Left kidney (tissue), 1 donor: ENCODE measurements at regions not wholly inside any gene's neighbourhood (a gene's known extent, or its start where the extent isn't known, plus 50 kb on each side); places are given as distances from the start of the nearest gene placed in this dataset.
"Not testable (repeated sequence)": the region's sequence is repeated elsewhere in the genome, so short reads cannot be mapped to it uniquely, and the experiment has no call there.

Experiments
- DNase-seq: peaks from one replicate; pipeline ENCODE4 v3.0.0-alpha.2; 2013

DNA sequence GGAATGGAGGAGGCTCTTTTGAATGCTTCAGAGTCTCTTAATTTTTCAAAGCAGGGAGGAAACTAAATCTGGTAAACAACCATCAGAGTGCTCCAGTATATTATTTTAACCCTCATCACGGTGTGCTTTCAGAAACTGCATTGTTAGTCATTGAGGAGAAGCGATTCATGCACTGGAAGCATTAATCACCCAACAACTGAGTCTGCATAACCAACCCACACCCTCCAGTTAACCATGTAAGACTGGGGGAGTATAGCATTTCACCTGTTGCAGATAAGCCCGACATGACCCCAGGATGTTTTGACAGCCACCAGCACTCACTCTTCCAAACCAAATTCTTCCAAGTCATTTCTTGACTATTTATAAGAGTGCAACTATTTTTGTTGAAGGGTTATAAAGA is 257.6 kb downstream of the GATA3 start:
- no peak for DNase-seq

DNA sequence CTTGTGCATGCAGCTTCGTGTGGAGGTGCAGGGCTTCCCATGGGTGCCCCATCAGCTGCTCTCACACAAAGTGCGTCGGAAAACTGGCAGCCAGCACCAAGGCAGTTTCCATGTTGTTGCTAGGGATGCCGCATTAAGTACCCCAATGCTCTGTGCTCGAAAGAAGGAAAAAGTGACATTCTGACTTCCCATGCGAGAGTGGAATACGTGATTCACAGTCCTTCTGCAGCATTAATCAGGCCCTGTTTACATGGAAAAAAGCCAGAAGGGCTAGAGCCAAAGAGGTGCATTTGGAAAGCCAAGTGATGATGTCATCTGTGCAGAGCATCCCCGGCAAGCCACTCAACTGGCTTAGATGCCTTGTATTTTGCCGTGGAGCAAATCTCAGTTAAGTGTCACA is 258.3 kb downstream of the GATA3 start:
- DNase-seq, result no peak

DNA sequence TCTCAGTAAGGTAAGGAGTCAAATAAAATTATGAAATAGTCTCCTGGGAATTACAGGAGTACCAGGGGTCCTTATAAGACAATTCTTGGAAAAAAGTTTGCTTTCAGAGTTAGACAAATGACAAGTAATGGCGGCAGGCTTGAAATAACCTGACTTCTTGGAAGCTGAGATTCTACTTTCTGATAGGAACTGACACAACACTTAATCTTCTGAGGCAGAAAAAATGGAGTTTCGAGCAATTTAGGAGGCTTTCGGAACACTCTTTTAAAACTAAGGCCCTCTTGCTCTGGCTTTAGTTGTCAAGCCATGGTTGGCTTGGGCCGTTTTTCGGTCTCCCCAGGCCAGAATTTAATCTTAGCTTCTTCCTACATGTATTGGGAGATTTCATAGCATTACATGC is 260.0 kb downstream of the GATA3 start:
- no peak for DNase-seq

DNA sequence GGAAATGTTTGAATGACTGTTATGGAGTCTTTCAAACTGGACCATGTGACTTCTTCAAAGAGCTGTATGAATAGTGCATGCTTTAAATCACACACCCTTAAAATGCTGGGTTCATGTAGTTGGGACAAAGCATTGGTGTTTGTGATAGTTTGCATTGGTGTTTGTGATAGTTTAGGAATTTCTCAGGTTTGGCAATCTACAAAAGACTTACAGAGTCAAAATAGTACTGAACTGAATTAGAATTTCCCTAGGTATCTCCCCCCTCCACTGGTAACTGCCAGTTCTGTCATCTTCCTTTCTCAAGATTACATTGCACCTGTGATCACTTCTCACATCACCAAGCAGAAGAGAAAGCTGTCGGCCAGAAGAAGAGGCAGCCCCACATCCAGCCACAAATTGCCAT is 261.1 kb downstream of the GATA3 start:
- no peak for DNase-seq

DNA sequence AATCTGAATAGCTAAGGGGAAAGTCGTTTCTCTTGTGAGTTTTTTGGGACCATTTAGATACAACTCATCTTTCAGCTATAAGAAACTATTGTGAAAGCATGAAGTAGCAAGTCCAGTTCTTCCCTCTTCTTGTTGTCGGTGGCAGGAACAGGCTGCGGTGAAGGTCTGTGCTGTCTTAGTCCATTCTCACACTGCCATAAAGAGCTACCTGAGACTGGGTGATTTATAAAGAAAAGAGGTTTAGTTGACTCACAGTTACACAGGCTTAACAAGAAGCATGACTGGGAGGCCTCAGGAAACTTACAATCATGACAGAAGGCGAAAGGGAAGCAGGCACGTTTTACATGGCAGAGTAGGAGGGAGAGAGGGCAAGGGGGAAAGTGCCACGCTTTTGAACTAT is 261.8 kb downstream of the GATA3 start:
- DNase-seq, result no peak

DNA sequence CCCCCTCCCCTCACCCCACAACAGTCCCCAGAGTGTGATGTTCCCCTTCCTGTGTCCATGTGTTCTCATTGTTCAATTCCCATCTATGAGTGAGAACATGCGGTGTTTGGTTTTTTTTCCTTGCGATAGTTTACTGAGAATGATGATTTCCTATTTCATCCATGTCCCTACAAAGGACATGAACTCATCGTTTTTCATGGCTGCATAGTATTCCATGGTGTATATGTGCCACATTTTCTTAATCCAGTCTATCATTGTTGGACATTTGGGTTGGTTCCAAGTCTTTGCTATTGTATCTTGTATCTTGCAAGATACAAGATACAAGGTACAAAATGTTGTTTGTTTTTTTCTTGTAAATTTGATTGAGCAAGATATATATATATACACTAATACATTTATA is 263.9 kb downstream of the GATA3 start:
- not testable (repeated sequence) for DNase-seq

DNA sequence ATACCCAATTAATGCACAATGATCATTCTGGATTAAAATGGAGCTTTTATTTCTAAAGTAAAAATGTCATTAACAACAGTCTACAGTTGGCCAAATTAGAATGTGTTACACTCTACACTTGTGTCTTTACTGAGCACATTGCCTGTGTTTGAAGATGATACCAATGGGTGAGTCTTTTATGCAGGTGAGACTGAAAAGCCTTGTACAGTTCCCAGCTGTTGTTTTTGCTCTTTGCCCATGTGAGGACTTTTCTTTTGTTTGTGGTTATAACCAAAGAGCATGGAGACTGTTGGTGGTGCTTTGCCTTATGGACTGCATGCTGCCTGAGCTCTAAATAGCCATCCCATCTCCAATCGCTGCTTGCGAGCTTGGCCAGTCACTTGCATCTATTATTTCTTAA is 264.5 kb downstream of the GATA3 start:
- DNase-seq, result no peak

DNA sequence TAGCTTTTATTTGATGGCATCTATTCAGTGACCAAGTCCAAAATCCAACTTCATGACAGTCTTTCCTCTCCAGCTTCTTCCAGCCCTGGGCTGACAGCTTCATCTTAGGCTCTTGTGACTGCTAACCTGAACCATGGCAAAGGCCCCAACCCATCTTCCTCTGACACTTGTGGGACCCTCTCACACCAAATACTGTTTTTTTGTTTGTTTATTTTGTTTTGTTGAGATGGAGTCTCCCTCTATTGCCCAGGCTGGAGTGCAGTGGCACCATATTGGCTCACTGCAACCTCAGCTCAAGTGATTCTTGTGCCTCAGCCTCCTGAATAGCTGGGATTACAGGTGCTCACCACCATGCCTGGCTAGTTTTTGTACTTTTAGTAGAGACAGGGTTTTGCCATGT is 265.2 kb downstream of the GATA3 start:
- DNase-seq, result no peak

DNA sequence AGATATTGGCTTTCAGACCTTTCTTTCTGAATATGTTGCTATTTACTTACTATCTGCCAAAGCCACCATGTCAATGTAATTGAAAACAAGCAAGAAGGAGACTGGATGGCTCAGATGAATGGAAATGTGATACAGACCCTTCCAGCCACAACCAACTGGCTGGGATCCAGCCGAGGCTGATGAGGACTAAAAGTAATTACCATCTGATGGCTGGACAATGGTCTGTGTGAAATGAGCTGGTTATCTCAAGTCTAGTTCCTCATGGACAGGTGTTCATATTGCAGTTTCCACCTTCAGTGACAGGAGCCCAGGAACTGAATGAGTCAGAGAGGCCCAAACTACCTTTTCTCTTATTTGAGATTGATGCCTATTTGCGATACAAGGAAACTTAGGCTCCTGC is 267.5 kb downstream of the GATA3 start:
- no peak for DNase-seq

DNA sequence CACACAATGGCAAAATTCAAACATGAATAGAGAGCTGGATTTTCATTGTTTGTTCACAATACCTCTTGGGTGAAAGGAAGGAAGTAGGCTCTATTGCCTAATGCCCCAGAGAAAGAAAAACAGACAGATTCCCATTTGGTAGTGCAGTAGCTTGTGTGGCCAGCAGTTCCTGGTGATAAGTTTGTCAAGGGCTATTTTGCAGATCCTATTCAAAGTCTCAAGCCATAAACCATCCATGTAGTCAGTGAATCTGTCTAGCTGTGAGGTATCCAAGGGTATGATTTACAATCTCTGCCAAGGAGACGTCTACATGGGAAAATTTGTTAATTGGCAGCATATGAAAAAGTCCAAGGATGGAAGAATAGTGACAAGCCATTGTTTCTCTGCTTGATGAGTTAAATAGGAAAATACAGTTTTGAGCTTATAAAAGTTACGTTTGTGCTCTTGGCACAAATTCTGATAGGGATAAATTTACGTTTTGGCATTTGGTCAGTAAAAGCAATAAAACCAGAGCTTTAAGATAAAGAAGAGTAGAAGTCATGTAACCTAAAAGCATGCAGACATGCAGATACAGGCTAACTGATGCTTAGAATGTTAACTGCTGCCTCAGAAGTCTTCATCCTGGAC is 269.1 kb downstream of the GATA3 start:
- DNase-seq, result no peak

DNA sequence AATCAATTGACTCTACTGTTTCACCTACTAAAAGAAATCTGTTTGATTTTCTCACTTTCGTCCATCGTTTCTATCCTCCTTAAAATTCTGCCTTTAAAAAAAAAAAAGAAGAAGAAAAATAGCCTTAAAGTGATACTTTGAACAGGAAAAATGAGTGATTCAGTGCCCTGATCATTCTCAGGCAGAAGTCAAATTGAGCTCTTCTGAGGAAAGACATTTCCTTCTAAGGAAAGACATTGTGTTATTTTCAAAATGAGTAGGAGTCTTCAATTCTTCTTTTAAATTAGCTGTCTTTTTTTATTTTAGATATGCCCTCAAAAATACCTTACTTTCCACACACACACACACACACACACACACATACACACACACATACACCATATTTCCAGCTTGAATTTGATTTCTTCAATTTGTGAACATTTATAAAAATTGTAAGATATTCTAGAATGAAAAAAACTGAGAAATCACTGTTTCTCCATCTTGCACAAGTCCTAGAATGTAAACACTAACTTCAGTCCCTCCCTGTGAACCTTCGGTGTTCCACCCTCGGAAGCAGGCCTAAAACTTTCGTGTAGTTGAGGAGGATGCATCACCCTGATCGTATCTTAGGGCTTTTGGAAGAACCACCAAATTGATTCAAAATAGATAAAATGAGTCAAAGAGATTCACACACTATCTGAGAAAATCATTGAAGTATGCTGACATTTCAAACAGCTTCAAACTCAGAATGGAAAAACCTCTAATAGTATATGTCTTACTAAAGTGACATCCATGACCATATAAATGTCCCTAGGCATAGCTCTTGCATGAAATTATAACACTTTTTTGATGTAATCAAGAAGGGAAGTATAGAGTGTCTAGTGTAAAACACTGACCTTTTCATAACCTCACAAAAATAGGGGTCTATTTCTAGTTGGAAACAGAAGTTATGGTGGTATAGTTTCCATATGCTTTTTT is 270.8 kb downstream of the GATA3 start:
- no peak for DNase-seq

DNA sequence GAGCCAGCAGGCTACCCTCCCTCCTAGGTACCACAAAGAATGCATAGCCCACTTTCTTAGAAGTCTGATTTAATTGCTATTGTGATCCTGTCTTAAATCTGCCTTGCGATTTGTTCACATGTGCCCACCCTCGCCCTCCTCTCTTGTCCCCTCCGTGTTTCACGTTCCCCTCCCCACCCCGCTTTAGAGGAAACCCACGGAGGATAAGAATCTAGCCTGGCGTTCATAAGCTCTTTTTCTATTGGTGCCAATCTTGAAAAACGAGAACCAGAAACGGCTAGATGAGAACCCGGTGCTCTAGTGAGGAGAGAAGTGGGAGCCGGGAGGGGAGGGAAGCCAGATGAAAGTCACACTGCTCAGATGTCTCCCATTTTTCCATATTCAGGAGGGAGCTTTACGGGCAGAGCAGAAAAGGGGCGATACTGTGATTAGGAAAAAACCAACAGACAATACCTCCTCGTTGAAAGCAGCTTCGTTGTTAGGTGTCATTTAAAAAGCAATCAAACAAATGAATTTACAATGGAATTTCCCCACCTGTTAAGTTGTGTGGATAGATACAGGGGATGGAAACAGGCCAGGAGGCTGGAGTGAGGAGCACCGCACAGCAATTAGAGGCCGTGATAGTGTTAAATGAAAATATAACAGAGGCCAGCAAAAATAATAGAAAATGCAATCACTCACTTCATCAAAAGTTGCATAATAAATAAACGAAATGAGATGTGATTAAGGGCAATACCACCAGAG is 272.1 kb downstream of the GATA3 start:
- no peak for DNase-seq

DNA sequence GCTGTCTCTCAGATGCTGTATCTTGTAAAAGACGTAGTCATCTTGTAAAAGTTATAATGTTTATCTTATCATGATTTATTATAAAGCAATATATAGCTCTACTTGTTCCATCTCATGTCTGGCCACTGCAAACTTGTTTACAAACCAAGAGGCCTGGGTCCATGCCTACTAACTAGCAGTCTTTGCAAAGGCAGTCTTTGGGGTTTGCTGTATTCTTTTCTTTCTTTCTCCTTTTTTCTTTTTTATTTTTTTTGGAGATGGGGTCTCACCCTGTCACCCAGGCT is 272.6 kb downstream of the GATA3 start:
- no peak for DNase-seq

DNA sequence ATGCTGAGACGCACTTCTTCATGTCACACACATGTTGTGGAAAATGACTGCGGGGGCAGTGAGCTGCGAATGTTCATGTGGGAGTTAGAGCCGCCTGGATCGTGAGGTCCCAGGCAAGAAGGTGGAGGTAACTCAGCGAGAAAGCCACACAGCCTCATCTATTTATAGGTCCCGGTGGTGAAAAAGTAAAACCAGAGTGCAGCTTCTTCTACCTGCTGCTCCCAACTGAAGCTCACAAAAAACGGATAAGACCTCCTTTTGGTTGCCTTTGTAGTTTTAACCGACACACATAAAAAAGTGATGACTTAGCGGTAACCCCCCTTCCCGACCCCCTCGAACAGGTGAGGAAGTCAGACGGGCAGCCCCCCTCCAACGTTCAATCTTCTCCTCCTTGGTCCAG is 276.9 kb downstream of the GATA3 start:
- DNase-seq, result no peak

DNA sequence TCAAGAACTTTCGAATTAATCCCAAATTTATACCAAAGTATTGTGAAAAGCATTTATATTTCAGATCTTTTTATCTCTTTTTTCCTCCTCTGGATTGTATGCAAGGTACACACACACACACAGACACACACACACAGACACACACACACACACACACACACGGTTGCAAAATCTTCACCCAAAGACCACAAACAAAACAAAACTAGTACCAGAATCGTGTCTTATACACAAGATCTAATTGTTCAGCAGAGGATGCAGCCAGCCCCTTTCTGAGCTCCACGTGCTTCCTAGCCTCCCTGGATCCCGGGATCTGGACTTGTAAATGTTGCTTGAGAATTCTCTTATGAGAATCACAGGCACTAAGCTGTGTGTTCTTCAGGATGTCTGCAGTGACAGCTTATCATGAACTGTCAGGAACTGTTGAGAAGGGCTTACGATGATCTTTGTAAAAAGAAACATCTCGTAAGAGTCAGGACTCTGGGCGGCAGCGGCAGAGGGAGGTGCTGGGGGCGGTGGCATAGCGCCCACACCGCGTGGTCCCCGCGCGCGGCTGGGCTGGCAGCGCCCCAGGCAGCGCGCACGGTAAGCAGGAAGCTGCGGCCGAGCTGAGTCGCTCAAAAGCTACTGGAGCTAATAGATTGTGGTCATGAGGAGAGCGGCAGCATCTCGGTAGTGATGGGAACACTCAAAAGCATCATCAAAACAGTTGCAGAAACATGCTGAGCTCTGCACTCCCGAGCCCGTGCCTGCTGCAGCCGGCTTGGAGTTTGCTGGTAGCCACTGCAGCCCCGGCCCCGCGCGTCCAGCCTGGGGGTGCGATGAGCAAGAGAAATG is 277.6 kb downstream of the GATA3 start:
- peak; percentile 35 for DNase-seq

DNA sequence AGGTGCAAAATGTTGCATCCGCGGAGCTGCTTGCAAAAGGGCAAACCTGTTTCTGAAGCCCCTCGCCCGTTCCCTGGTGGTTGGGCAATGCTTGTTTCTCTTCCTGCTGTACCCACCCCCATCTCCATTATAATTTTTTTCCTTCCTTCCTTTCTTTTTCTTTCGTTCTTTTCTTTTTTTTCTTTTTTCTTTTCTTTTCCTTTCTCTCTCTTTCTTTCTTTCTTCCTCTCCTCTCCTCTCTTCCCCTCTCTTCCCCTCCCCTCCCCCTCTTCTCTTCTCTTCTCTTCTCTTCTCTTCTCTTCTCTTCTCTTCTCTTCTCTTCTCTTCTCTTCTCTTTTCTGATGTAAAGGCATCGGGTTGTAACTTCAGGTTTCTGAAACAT is 278.2 kb downstream of the GATA3 start:
- DNase-seq, result no peak

DNA sequence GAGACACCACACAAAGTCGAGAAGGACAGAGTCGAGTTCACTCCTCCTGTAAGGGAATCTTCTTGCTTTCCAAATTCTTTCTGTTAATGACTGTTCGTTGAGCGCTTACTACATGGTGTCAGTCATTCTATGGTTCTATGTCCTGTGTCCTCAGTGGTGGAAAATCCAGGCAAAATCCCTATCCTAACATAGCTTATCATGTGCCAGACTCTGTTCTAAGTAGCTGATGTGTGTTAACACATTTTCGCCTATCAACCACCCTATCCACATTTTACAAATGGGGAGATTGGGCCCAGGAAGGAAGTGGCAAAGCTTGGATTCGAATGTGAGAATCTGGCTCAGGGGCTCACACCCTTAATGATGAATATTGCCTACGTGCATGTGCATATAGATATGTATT is 280.1 kb downstream of the GATA3 start:
- DNase-seq, result no peak

DNA sequence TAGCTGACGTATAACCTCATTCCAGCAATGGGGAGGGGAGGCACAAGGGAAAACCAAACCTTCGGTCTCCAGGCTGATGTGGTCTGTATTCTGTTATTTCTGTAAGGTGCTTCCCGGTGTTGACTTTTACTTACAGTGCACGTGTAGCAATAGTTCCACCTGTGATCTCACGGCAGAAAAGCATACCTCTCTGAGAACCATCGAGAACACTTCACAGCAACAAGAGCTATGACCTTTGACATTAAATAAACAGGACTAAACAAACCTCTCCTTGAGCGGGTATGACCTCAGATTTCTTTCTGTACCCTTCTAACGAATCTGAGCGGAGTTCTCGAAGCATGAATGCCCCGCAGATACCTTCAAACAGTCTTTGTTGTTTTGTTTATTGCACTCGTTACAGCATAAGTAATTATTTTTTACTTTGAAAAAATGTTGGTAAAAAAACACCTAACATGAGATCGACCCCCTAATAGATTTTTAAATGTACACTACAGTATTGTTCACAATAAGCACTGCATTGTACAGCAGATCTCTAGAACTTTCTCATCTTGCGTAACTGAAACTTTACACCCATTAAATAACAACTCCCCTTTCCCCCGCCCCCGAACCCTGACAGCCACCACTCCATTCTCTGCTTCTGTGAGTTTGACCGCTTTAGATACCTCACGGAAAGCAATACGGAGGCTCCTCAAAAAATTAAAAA is 282.3 kb downstream of the GATA3 start:
- DNase-seq, result peak; percentile 33

DNA sequence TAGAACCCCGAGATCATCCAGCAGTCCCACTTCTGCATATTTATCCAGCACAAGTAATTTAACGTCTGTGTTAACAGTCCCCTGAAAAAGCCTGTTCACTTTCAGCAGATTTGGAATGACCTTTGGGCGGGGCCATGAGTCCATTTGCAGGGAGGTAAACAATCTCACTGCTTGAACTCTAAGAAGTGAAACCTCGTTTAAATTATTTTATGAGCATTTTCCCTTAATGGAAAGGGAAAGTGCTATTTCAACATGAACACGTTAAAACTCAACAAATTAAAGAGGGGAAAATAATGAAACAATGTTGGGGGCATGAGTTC is 282.8 kb downstream of the GATA3 start:
- peak; percentile 17 for DNase-seq

DNA sequence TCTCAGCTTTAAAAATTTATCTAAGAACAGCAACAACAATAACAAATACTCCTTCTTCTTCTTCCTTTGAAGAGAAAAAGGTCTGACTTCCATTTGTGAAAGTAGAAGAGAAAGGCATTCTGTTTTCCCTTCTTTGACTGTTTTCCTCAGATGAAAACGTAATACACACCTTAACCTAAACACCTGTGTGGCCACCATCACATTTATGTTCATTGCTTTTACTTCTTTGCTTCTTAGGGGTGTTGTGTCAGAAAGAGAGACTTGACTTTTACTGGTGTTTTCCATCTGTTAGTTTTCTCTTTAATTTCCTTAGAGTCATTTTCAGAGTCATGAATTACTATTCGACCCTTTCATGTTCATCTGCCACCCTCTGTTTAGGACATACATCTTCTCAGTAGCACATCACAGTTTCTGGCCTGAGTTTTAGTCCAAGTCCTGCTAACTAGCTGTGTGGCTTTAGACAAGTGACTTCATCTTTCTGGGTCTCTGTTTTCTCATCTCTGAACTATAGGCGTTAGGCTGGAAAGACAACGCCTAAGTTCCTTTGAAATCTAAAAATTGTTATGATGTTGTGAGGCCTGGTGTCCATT is 283.8 kb downstream of the GATA3 start:
- no peak for DNase-seq

DNA sequence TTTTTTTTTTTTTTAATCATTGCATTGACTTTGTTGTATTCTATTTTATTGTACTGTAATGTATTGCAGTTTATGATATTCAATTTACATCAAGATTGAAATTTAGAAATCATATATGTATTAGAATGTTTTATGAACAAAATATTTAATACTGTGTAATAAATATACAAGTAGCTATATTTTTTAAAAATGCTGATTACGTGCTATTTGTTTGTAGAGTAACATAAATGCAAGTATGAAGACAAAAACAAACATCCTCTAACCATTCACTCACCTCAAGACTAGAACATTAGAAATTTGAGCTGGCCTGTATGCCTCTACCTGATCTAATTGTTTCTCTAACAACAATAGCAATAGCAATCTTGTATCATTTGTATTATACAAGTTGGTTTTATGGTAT is 290.3 kb downstream of the GATA3 start:
- no peak for DNase-seq

DNA sequence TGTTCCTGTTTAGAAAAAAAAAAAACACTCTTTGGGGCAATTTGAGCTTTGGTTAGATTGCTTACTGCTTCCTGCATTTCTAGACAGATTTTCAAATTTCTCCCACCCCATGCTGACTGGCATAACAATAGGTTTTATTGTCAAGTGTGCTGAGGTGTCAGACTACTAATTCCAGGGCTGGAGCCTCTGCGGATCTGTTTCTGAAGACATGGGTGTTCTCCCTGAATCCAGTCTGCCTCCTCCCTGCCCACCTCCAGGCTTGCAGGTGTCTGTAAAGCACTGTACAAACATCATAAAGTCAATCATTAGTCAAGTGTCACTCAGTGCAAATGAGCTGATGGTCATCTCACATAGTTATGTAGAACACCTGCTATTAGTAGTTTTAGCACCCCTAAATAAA is 292.4 kb downstream of the GATA3 start:
- no peak for DNase-seq
